Heart left ventricle (tissue), 13 donors: ENCODE measurements at regions not wholly inside any gene's neighbourhood (a gene's known extent, or its start where the extent isn't known, plus 50 kb on each side); places are given as distances from the start of the nearest gene placed in this dataset.

Experiments used
- POLR2A ChIP-seq, 2 donors: fragments of 450-650 bp; IDR thresholded peaks; one replicate each; pipeline ENCODE4 v1.6.1; 2017; ENCODE audit warnings: antibody characterized with exemption in 2 of 2, mild to moderate bottlenecking in 2 of 2, moderate library complexity in 2 of 2
- TF ChIP-seq, protein P1 (sequence below), 12 donors: fragments of 200-600 bp; sonication (generic) in 4 of 12; IDR thresholded peaks; one replicate each; pipeline versions ENCODE4 v1.5.0 to v1.8.0; 2018 to 2022; ENCODE audit warnings: antibody characterized with exemption in 12 of 12, mild to moderate bottlenecking in 5 of 12
- donor health status: ischemic (EF 13 %, LVEDD 7.1; RV severe dilation, severe dysfunction).
- donor health status: DM: no; HTN: yes; CAD: no.
- donor health status: DM: no; HTN: no; CAD: no.
- donor health status: ischemic (EF 25% LVEDD 6.9; RV normal size, moderate dysfunction).
- donor health status: ischemic (EF 25% LVEDD 5.7; RV mildly dilated, moderate dysfunction).
- donor health status: ischemic (EF 35%, LVEDD 5.7; RV mildly dilated, moderate dysfunction).
- donor health status: nonischemic (EF 11% LVEDD 7.7; RV severe dilation, severe dysfunction).
- donor health status: DM: yes; HTN: yes; CAD: no.
- donor health status: PGD.
- donor health status: ischemic (EF 29% LVEDD 5.4; RV normal size, mild dysfunction).
- donor health status: nonischemic (EF 23%, LVEDD 6.1; RV moderate dilation, normal function).

GRCh38 chr5:117327511-117327910 is 752.9 kb upstream of the SEMA6A start:
- TF ChIP-seq, protein P1, sequence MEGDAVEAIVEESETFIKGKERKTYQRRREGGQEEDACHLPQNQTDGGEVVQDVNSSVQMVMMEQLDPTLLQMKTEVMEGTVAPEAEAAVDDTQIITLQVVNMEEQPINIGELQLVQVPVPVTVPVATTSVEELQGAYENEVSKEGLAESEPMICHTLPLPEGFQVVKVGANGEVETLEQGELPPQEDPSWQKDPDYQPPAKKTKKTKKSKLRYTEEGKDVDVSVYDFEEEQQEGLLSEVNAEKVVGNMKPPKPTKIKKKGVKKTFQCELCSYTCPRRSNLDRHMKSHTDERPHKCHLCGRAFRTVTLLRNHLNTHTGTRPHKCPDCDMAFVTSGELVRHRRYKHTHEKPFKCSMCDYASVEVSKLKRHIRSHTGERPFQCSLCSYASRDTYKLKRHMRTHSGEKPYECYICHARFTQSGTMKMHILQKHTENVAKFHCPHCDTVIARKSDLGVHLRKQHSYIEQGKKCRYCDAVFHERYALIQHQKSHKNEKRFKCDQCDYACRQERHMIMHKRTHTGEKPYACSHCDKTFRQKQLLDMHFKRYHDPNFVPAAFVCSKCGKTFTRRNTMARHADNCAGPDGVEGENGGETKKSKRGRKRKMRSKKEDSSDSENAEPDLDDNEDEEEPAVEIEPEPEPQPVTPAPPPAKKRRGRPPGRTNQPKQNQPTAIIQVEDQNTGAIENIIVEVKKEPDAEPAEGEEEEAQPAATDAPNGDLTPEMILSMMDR (IDR thresholded peaks at IDR 0.05), result no peak
- no peak for TF ChIP-seq POLR2A (IDR thresholded peaks at IDR 0.05)
